ENCODE measurements at regions not wholly inside any gene's neighbourhood (a gene's known extent, or its start where the extent isn't known, plus 50 kb on each side); places are given as distances from the start of the nearest gene placed in this dataset.

- Histone ChIP-seq H4K91ac (ENCODE audit: insufficient read length, low read depth, low read length) (no peak overlapping the region), H3K23ac (ENCODE audit: insufficient read length, low read depth, low read length) (no peak overlapping the region), H3K79me2 (ENCODE audit: insufficient read depth, low read length) (no peaks in the 10 kb centered on the region), H2BK20ac (ENCODE audit: low read depth, low read length, poor library complexity, severe bottlenecking) (no peak overlapping the region), H3K14ac (ENCODE audit: insufficient read depth, low read length) (no peak overlapping the region), H2AFZ (ENCODE audit: low read length) (no peak overlapping the region), H2BK5ac (ENCODE audit: insufficient read length, low read length) (no peak overlapping the region), H3T11ph (ENCODE audit: low read length) (no peak overlapping the region), H3K4me1 (ENCODE audit: insufficient read depth, low read length) (no peaks in the 10 kb centered on the region), H2AK5ac (ENCODE audit: insufficient read length, low read length) (no peak overlapping the region), H3K4me2 (ENCODE audit: insufficient read depth, insufficient read length, low read length) (no peak overlapping the region), H2BK12ac (ENCODE audit: insufficient read length, low read depth, low read length) (no peak overlapping the region), H4K8ac (replicated peaks; ENCODE audit: insufficient read length, low read depth, low read length) (no peak overlapping the region), H3K9me3 (ENCODE audit: control insufficient read depth, low read depth, low read length) (no peaks in the 10 kb centered on the region), H3K4ac (ENCODE audit: low read depth, low read length) (no peak overlapping the region), H3K9ac (ENCODE audit: extremely low read depth, insufficient read length, low read length) (no peak overlapping the region), H2BK120ac (ENCODE audit: low read depth, low read length, poor library complexity, severe bottlenecking) (no peak overlapping the region), H3K27ac (ENCODE audit: insufficient read length, low read depth, low read length) (no peak overlapping the region), H3K18ac (ENCODE audit: insufficient read length, low read depth, low read length) (no peak overlapping the region), H3K56ac (ENCODE audit: insufficient read length, low read depth, low read length) (no peak overlapping the region), H2BK15ac (ENCODE audit: low read depth, low read length) (no peak overlapping the region), H3K27me3 (ENCODE audit: insufficient read depth, low read length) (no peaks in the 10 kb centered on the region), H4K5ac (ENCODE audit: insufficient read length, low read depth, low read length) (no peak overlapping the region), H4K20me1 (ENCODE audit: control insufficient read depth, insufficient read depth, insufficient read length) (no peaks in the 10 kb centered on the region), H3K23me2 (ENCODE audit: insufficient read length, low read depth, low read length, poor library complexity, severe bottlenecking) (no peaks in the 10 kb centered on the region), H3K79me1 (ENCODE audit: insufficient read depth, low read depth, low read length, poor library complexity, severe bottlenecking) (no peaks in the 10 kb centered on the region)
- no peak overlapping the region for H3K27ac Mint-ChIP-seq
- no peak for TF ChIP-seq CTCF (conservative IDR thresholded peaks at IDR 0.05)
- peaks cover 3% of the 10 kb centered on the region in 2 experiments for H3K4me1 Mint-ChIP-seq
- no CpG with 5 or more reads among the region's 1 CpG for WGBS (ENCODE audit: extremely low coverage, insufficient read length, low lambda C conversion rate)
- H3K27me3 Mint-ChIP-seq (ENCODE audit: low read depth), result no peaks in the 10 kb centered on the region
- no peaks in the 10 kb centered on the region for H3K36me3 Mint-ChIP-seq (ENCODE audit: insufficient read depth in 1 of 3, low read depth in 3 of 3)
- no peak for DNase-seq
- H3K9me3 Mint-ChIP-seq, result no peaks in the 10 kb centered on the region
- H3K4me3 Mint-ChIP-seq, result no peak overlapping the region
Observed at GRCh38 chr2:145059343-145059742, 539.4 kb upstream of the ZEB2 start.
